ENCODE measurements at regions not wholly inside any gene's neighbourhood (a gene's known extent, or its start where the extent isn't known, plus 50 kb on each side); places are given as distances from the start of the nearest gene placed in this dataset.

DNA sequence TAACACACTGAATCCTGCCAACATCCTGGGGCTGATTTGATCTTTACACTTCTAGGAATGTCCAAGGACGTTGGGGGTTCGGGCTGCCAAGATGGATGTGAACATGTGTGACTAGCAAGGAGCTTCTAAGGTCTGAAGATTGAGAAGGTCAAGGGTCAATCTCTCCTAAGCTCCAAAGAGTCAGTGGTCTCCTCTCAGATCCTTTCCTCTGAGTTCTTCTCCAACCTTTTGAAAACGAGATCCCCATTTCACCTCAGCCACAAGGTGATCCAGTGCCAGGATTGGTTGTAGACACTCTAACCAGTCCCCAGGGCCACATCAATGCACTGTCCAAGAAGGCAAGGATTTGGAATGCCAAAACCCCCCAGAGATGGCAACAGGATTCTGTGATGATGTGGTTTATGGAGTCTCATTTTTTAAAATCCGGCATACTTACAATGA, 266.8 kb downstream of the NDUFS4 start:
- TF ChIP-seq EZH2phosphoT487 (IDR thresholded peaks at IDR 0.05; ENCODE audit: insufficient read depth, low read depth) = no peak
- no peak for TF ChIP-seq EZH2 (IDR thresholded peaks at IDR 0.05; ENCODE audit: insufficient read depth, poor library complexity, severe bottlenecking)

Measured in GM23248 (cell line).